HG03460 (cell line): ENCODE measurements at regions not wholly inside any gene's neighbourhood (a gene's known extent, or its start where the extent isn't known, plus 50 kb on each side); places are given as distances from the start of the nearest gene placed in this dataset.
"Not testable (repeated sequence)": the region's sequence is repeated elsewhere in the genome, so short reads cannot be mapped to it uniquely, and the experiment has no call there.

Experiments
- ATAC-seq: cut with Tn5 transposase; IDR thresholded peaks from one replicate; pipeline ENCODE4 v1.9.1; 2021; ENCODE audit not compliant: unreplicated experiment

- ATAC-seq, result no peak
Observed at GRCh38 chr6:156689656-156690055, 87.5 kb upstream of the ARID1B start.

DNA sequence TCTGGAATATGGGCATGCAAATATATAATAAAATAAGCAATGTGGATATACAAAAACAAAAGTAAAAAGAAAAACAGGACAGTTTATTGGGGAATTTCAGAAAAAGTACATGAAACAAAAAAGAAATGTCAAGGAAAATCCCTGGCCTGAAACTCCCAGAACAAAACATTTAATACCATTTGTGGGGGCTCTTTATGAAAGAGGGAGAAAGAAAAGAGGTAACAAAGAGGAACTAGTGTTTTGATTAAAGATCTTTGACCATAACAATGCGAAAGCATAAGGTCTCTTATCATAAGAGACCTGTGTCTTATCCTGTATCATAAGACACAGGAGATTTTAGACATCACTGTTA, 88.6 kb upstream of the ARID1B start:
- no peak for ATAC-seq

DNA sequence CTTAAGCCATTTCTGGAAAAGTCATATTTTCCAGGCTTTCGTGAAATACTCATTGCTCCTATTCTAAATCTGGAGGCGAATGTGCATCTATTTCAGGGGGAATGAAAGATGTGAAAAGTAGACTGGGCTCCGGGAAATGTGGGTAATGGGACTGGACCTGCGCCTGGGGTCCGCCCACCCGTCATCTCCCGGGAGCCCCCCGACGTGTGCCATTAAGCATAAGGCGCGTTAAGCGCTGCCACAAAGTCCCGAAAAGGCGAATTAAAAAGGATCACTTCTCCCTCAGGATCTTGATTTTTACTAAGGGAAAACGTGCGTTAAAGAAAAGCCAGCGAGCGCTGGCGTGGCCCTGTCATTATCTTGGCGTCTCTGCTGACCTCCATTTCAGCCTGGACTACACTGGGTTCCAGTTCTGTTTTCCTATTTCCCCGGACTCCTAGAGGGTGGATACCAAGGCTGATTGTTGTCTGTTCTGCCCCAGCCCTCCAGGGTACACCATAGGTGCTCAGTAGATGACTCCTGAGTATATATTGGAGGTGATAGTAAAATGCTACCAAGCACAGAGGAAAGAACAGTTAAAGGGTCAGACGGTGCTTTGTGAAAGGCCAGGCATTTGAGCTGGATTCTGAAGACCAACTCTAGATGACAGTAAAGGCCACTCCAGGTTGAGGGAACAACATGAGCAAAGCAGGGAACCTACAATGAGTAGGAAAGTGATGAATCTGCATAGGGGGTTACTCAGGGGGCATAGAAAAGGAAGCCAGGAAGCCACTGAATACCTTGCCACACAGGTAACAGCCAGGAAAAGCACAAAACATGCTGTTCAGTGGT, 89.2 kb upstream of the ARID1B start:
- ATAC-seq, result no peak

DNA sequence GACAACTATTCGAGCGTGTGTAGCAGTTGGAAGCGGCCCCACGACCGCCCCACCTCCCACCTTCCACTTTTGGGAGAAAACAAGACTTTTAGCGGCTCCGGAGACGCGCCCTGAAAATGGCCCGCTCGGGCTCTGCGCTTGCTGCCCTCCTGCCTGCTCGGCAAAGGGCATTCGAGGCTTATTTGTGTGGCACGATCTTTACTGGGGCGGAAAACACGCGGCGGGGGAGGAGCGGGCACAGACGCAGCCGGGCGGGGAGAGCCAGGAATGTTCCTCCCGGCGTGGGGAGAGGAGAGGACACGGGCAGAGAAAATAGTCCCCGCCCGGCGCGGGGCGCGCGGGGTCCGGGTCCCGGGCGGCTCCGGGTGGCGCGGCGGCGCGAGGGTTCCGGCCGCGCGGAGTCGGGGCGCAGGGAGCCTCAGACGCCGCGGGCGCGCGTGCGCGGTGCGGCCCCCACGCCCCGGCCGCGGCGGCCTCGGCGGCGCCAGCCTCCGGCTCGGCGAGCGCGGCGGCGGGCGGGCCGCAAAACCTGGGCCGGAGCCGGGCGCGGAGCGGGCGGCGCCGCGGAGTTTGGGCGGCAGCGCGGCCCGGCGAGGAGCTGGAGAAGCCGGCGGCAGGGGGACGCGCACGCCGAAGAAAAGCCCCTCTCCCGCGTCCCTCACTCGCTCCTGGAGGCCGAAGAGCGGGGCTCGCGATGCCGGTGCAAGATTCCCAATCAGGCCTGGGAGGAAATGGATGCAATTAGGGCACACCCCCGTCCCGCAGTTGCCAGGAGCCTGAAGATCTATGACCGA, 90.0 kb upstream of the ARID1B start:
- peak; percentile 55 for ATAC-seq

DNA sequence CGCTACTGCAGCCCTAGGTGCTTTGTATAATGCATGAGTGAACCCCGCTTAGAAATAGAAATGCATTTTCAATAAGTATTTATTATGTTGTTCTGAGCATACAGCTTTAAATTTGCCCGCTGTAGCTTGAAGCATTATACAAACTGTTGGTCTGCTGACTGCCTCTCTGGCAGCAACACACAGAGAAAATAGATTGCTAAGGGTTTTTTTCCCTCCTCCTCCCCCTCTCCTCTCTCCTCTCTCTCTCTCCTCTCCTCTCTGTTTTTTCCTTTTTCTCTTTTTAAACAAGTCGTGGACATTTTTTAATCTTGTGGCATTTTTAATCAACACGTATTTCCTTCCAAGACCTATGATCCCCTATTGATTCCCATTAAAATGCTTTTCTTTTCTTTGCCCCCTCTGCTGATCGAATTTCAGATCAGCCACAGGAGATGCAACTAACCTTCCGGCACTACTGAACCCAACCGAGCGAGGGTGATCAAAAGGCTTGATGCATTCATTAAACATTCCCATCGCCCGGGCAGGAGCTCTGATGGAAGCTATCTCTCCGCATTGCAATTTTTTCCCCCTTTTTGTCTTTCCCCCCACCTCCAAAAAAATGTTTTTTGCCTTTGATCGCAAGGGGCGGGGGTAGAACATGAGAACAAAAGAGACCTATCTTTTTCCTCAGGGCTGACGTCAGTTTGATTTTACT, 90.7 kb upstream of the ARID1B start:
- peak; percentile 15 for ATAC-seq

DNA sequence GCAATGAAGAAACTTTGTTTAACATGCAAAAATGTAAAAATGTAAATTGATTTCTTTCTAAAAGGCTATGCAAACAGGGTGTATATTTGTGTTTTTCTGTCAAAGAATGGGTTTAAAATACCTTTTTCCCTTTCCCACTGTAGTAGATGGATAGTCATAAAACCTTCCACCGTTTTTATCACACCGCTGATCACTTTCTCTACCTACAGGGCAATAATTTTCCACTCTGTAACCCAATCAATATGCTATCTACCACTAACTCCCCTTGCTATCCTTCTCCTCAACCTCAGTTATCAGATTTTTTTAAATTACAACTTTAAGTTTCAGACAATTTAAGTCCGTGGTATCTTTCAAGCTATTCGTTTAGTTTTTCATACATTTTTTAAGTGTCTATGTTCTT, 91.4 kb upstream of the ARID1B start:
- no peak for ATAC-seq

GRCh38 chr6:156683821-156684220, 93.4 kb upstream of the ARID1B start:
- ATAC-seq, result no peak

DNA sequence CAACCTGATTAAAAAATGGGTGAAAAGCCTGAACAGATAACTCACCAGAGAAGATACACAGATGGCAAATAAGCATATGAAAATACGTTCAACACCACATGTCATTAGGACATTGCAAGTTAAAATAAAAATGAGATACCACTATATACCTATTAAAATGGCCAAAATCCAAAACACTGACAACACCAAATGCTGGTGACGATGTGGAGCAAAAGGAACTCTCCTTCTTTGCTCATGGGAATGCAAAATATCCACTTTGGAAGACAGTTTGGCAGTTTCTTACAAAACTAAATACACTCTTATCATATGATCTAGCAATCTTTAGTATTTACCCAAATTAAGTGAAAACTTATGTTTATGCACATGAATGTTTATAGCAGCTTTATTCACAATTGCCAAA, 100.5 kb upstream of the ARID1B start:
- no peak for ATAC-seq

- ATAC-seq, result no peak
Observed at GRCh38 chr6:156674197-156674596, 103.0 kb upstream of the ARID1B start.

GRCh38 chr6:156670097-156670496, 107.1 kb upstream of the ARID1B start:
- ATAC-seq, result not testable (repeated sequence)

GRCh38 chr6:156662025-156662445, 115.1 kb upstream of the ARID1B start:
- no peak for ATAC-seq

- no peak for ATAC-seq
Observed at GRCh38 chr6:156660389-156660788, 116.8 kb upstream of the ARID1B start.

DNA sequence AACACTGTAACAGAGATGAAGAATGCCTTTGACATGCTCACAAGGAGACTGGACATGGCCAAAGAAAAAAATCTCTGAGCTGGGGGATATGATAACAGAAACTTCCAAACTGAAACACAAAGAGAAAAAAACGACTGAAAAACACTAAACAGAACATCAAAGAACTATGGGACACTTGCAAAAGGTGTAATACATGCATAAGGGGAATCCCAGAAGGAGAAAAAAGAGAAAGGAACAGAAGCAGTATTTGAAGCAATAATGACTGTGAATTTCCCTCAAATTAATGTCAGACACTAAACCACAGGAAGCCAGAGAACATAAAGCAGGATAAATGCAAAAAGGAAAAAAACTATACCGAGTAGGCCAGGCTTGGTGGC, 117.4 kb upstream of the ARID1B start:
- no peak for ATAC-seq

- no peak for ATAC-seq
Observed at GRCh38 chr6:156658966-156659821, 118.0 kb upstream of the ARID1B start.

GRCh38 chr6:156658186-156658965, 118.8 kb upstream of the ARID1B start:
- ATAC-seq, result no peak

GRCh38 chr6:156657296-156657695, 119.9 kb upstream of the ARID1B start:
- ATAC-seq, result no peak

- no peak for ATAC-seq
Observed at GRCh38 chr6:156654919-156655918, 122.0 kb upstream of the ARID1B start.

GRCh38 chr6:156652231-156652750, 124.9 kb upstream of the ARID1B start:
- no peak for ATAC-seq

GRCh38 chr6:156651486-156651885, 125.7 kb upstream of the ARID1B start:
- no peak for ATAC-seq
